Occipital lobe (tissue), 1 donor: ENCODE measurements at regions not wholly inside any gene's neighbourhood (a gene's known extent, or its start where the extent isn't known, plus 50 kb on each side); places are given as distances from the start of the nearest gene placed in this dataset.
"Not testable (repeated sequence)": the region's sequence is repeated elsewhere in the genome, so short reads cannot be mapped to it uniquely, and the experiment has no call there.

Experiments used
- DNase-seq: peaks from one replicate; lab custom pipeline; 2025; lab: John Stamatoyannopoulos, UW

- DNase-seq: no peak
Measured at GRCh38 chr1:38787041-38787440, 72.5 kb downstream of the RRAGC start.

DNA sequence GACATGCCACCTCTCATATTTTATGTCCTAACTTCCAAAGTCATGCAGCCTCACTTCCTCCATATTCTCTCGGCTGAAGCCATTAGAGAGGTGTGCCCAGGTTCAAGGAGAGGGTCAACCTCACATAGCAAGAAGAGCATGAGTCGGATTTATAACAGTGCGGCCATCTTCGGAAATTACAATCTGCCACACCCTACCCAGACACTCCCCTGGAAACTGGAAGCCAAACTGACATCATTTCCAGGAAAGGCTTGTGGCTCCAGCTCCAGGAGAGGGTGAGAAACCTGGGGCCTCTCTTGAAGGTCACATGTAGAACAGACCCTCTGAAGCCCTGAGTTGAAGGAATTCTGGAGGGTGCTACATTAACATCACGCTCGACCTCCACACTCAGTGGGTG, 73.5 kb downstream of the RRAGC start:
- DNase-seq: no peak

DNA sequence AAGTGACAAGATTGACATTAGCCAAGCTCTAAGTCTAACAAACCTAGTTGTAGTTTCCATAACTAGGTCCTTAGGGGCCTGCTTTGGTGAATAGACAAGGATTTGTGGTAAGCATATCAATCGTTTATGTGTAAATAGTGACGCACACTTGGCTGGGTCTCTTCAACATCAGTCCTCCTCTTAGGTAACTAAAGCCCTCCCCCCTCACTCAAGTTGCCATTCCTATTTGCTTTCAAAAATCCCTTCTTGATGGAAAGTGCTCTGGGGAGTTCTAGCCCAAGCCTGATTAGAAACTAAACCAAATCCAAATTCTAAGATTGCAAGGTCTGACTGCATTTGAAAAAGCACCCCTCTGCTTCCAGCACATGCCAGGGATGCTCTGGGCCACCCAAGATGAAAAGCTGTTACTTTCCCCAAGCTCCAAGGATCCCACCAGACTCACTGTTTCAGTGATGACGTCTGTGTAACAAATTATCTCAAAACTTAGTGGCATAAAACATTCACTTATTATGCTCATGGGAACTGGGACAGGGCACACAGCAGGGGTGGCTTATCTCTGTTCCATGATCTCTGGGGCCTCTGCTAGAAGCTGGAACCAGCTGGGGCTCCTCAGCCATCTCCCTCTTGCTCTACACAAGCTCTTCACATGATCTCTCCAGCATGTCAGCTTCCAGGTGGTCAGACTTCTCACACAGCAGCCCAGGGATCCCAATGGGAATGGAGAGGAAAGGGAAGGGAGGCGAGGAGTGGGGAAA, 74.1 kb downstream of the RRAGC start:
- no peak for DNase-seq

DNA sequence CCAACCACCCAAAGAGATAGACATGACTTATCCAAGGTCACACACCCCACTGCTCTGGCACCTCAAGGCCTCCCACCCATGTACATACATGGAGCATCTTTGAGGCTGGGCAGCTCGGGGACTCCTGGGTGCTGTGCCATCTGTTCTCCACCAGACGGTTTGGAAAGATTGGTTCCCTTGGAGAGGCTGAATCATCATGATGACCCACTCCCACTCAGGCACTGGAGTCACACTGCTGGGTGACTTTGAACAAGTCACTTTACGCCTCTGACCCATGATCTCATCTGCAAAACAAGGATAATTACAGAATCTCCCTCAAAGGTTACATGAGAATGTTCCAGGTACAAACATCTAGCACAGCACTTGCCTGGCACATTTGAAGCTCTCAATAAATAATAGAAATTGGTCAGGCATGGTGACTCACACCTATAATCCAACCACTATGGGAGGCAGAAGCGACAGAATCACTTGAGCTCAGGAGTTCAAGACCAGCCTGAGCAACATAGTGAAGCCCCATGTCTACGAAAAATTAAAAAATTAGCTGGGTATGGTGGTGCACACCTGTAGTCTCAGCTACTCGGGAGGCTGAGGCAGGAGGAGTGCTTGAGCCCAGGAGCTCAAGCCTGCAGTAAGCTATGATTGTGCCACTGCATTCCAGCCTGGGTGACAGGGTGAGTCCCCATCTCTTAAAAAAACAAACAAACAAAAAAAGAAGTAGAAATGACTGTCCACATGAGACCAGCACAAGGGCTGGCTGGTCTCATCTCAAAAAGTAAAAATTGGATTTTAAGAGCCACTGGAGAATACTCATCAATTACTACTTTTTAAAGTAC, 74.9 kb downstream of the RRAGC start:
- no peak for DNase-seq

DNA sequence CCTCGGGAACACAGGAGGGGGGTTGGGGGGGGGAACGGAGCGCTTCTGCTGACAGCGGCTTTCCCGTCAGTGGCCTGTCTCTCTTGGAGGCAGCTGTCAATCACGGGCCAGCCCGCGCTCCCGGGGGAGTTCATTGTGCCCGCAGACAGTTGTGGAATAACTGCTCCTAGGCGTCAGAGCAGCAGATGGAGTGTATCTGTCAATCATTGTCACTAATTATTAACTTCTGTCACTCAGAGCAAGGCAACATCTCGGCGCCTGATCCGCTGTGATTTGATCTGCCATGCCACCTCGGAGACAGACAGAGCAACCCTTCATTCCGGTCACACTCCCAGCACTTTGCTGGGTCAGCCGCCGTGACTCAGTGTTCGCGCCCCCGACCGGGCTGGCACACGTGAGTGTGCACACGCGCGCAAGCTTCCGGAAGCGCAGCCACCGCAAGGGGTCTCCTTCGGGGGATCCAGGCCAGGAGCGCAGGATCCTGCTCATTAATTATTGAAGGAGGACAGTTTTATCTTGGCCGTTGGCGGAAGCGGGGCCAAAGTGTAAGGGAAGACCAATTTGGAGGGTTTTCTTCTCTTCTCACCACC, 75.8 kb downstream of the RRAGC start:
- no peak for DNase-seq

DNA sequence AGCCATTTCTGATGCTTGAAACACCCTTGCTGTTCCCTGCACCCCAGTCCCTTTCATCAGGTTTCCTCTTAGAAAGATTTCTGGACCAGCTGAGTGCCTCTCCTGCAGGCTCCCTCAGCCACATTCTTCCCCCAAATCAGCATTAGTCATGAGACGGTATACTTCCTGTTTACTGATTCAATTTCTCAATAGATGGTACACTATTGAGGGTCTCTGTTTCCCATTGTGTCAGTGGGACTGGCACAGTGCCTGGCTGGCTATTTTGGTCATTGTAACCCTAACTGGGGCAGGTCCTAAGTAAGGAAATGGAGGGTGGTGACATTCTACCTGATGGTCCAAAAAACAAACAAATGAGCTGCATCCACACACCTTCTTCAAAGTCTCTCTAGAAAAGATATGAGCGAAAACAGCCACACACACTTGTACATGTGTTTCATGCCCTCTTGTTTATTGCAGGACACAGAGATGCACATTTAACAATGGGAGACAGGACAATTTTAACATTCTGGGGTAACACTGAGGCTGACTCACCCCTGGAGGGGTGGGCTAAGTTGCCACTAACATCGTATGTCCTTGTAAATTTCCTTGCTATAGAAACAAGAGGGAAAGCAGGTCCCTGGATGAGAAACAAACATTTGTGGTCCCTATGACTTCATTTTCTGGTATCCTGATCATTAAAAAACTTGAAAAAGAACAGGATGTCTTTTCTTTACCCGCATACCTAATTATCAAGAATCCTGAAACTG, 77.5 kb downstream of the RRAGC start:
- no peak for DNase-seq

DNA sequence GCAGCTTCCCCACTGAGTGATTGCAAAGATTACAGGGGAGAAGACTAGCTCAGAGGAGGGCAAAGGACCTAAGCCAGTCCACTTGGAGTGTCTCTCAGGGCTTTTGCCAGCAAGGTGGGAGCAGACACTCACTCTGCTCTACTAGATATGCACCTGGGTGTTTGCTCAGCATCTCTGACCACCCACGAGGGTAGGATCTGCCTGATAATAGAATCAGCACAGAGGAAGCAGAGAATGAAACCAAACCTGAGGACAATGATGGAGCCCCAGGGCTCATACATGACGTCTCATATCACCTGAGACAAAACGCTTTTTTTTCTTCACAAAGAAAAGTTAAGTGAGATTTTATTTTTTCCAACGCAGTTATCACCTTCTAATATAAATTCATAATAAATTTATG, 79.4 kb downstream of the RRAGC start:
- DNase-seq: no peak

DNA sequence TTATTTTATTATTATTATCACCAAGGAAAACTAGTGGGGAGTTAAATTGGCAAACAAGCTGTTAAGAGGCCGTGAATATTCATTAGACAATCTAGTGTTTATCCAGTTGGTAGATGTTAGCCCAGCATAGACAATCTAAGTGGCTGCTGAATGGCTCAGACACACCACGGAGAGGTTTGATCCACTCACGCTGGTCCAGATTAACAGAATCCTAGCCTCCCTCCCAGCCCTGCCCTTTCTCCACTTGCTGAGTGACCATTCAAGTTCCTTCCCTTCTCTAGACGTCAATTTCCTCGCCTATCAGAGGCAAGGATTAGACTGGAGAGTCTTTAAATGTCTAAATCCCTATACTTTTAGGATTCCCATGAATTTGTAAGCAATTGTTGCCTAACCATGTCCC, 80.1 kb downstream of the RRAGC start:
- no peak for DNase-seq

DNA sequence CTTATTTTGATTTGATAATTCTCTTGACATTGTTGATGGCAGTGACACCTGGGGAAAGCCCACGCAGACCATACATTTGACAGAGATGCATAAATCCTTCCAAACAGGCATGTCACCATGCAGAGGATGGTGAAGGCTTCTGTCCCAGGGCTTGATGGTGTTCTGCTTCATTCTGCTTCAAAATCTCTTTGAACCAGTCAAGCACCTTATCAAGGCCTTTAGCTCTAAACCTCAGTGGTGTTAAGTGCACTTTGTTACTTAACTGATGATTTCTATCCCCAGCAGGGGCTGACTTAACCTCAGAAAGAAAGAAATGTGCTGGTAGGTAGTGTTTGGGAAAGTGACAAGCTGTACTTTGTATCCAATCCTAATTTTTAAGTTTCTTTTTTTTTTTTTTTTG, 81.1 kb downstream of the RRAGC start:
- no peak for DNase-seq

DNA sequence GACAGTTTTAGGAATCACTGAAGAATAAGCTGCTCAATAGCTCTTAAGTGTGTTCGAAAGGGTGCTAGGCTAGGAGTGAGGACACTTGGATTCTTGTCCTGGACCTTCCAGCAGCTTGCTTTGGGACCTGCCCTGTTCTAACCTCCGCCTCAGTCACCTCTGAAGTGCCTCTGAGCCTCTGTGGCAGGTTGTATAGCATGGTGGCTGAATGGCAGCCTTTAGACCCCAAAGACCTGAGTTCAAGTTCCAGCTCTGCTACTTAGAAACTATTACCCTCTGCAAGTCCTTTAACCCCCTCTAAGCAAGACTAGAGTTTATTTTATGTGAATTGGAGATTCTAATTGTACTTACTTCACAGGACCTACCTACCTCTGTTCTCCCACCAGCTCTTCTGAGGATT, 81.5 kb downstream of the RRAGC start:
- DNase-seq: no peak

GRCh38 chr1:38777464-38777957, 82.1 kb downstream of the RRAGC start:
- no peak for DNase-seq

DNA sequence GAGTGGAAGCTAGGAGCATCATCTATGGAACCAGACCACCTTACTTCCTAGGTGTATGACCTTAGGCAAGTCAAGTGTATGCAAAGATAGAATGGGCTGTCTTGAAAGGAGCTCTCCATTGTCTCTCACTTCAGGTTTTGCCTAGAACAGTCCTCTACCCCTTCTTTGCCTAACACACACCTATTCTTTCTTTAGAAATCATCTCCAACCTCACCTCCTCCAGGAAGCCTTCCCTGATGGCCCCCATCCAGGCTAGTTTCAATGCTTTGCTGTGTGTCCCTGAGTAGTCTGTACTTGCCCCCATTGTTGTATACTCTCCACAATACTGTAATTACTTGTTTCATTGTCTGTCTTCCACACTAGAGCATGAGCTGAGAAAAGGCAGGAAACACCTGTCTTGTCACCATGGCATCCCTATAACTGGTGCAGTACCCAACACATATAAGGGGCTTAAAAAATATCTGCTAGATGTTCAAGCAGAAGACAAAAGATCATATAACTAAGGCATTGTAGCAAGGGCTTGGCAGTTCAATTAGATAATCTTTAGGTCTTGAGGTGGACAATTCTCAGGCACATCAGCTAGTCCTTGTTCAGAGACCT, 83.0 kb downstream of the RRAGC start:
- no peak for DNase-seq

GRCh38 chr1:38775175-38775845, 84.3 kb downstream of the RRAGC start:
- DNase-seq: no peak

DNA sequence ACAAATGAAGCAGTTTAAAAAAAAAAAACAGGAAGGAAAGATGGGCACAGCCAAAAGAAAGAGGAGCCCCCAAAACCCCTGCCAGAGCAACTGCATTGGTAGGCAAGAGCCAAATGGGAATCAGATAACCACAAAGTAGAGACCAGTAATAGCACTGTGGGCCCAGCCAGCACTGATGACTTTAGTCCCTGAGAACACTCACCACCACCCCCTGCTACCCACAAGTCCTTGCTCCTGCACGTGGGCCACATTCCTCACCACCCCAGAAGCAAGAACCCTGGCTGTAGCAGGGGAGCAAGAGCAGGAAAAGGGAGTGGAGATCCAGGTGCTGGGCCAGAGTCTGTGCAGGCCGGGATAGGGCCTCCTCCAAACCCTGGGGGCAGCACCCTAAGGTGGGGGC, 86.1 kb downstream of the RRAGC start:
- DNase-seq: no peak

DNA sequence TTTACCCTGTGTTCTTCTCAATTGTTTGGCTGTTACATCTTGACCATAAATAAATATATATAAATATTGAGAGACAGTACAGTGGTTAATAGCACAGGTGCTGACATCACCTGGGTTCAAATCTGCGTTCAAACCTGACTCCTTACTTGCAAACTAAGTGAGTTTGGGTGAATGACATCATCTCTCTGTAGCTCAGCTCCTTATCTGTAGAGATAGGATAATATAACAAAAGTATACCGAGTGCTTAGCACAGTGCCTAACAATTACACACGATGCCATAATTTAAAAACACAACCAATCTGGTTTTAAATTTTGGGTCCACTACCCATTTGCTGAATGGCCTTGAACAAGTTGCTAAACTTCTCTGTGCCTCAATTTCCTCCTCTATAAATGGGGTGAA, 86.6 kb downstream of the RRAGC start:
- DNase-seq: no peak

- DNase-seq: no peak
Measured at GRCh38 chr1:38772026-38772425, 87.5 kb downstream of the RRAGC start.

DNA sequence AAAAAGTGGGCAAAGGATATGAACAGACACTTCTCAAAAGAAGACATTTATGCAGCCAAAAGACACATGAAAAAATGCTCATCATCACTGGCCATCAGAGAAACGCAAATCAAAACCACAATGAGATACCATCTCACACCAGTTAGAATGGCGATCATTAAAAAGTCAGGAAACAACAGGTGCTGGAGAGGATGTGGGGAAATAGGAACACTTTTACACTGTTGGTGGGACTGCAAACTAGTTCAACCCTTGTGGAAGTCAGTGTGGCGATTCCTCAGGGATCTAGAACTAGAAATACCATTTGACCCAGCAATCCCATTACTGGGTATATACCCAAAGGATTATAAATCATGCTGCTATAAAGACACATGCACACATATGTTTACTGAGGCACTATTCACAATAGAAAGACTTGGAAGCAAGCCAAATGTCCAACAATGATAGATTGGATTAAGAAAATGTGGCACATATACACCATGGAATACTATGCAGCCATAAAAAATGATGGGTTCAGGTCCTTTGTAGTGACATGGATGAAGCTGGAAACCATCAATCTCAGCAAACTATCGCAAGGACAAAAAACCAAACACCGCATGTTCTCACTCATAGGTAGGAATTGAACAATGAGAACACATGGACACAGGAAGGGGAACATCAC, 88.9 kb downstream of the RRAGC start:
- DNase-seq: not testable (repeated sequence)

- no peak for DNase-seq
Measured at GRCh38 chr1:38766125-38766524, 93.4 kb downstream of the RRAGC start.

DNA sequence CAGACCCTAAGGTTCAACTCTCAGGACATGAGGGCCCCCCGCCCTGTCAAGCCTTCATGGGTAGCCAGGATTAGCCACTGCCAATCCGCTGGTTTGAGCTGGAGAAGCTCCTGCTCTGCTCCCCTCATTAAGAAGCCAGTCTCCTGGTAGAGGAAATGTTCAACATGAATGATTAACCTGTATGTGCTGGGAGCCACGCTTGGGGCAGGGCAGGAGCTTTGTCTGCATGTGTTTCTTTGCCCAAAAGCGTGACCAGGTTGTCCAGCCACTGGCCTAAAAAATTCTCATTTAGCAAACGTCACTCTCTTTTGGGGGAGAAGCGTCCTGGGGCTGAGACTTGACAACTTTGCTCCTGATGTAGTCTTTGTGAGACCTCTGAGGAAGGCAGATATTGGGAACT, 96.5 kb downstream of the RRAGC start:
- DNase-seq: no peak

DNA sequence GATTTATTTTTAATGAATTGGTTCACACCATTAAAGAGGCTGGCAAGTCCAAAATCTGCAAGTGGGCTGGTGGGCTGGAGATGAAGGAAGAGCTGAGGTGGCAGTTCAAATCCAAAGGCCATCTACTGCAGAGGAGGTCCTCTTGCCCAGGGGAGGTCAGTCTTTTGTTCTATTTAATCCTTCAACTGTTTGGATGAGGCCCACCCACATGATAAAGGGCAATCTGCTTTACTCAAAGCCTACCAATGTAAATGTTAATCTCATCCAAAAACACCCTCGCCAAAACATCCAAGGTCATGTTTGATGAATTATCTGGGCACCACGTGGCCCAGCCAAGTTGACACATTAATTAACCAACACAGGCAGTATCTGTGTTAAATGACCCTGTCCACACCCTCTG, 99.0 kb downstream of the RRAGC start:
- DNase-seq: no peak
